ENCODE measurements at regions not wholly inside any gene's neighbourhood (a gene's known extent, or its start where the extent isn't known, plus 50 kb on each side); places are given as distances from the start of the nearest gene placed in this dataset.

GRCh38 chr2:15845737-15846405 is 94.5 kb upstream of the MYCN start:
- no peak for DNase-seq

GRCh38 chr2:15846626-15847025 is 93.7 kb upstream of the MYCN start:
- DNase-seq: no peak

GRCh38 chr2:15850534-15850933 is 89.8 kb upstream of the MYCN start:
- no peak for DNase-seq

- DNase-seq: no peak
Observed at GRCh38 chr2:15851076-15851693, 89.2 kb upstream of the MYCN start.

- DNase-seq: no peak
Observed at GRCh38 chr2:15852811-15853210, 87.5 kb upstream of the MYCN start.

- DNase-seq: no peak
Observed at GRCh38 chr2:15853903-15854302, 86.4 kb upstream of the MYCN start.

GRCh38 chr2:15855766-15856260 is 84.5 kb upstream of the MYCN start:
- DNase-seq: no peak

- no peak for DNase-seq
Observed at GRCh38 chr2:15856318-15856717, 84.0 kb upstream of the MYCN start.

GRCh38 chr2:15858466-15858865 is 81.9 kb upstream of the MYCN start:
- no peak for DNase-seq

GRCh38 chr2:15860051-15860663 is 80.2 kb upstream of the MYCN start:
- no peak for DNase-seq

- DNase-seq: no peak
Observed at GRCh38 chr2:15860760-15861159, 79.6 kb upstream of the MYCN start.

- no peak for DNase-seq
Observed at GRCh38 chr2:15861172-15861822, 79.1 kb upstream of the MYCN start.

GRCh38 chr2:15861898-15862297 is 78.5 kb upstream of the MYCN start:
- no peak for DNase-seq

- DNase-seq: no peak
Observed at GRCh38 chr2:15863089-15863488, 77.3 kb upstream of the MYCN start.

GRCh38 chr2:15863494-15864175 is 76.7 kb upstream of the MYCN start:
- no peak for DNase-seq

- no peak for DNase-seq
Observed at GRCh38 chr2:15864176-15864769, 76.1 kb upstream of the MYCN start.

- DNase-seq: no peak
Observed at GRCh38 chr2:15865923-15866322, 74.4 kb upstream of the MYCN start.

GRCh38 chr2:15866563-15867193 is 73.7 kb upstream of the MYCN start:
- no peak for DNase-seq

- no peak for DNase-seq
Observed at GRCh38 chr2:15867194-15868171, 72.9 kb upstream of the MYCN start.

GRCh38 chr2:15868186-15868585 is 72.2 kb upstream of the MYCN start:
- no peak for DNase-seq

- no peak for DNase-seq
Observed at GRCh38 chr2:15868704-15869103, 71.6 kb upstream of the MYCN start.

All from DMS153 (cell line).